ENCODE measurements at regions not wholly inside any gene's neighbourhood (a gene's known extent, or its start where the extent isn't known, plus 50 kb on each side); places are given as distances from the start of the nearest gene placed in this dataset.

DNA sequence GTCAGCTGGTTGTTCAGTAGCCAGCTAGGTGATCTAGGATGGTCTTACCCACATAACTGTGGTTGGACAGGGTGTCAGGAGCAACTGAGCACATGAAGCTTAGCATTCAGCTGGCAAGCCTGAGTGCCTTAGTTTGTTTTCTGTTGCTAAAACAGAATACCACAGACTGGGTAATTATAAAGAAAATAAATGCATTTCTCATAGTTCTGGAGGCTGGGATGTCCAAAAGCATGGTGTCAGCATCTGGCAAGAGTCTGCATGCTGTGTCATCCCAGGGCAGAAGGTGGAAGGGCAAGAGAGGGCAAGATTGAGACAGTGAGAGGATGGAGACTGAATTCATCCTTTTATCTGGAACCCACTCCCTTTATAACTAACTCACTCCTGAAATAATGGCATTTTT is 921.5 kb downstream of the TLE4 start:
- Histone ChIP-seq H2BK12ac (ENCODE audit: low read length in 2 of 2) (no peak overlapping the region), H3K79me1 (replicated peaks; ENCODE audit: low read length, poor library complexity, severe bottlenecking) (no peaks in the 10 kb centered on the region), H4K91ac (ENCODE audit: low read length) (no peak overlapping the region), H3K4me1 (ENCODE audit: control insufficient read depth, insufficient read depth, low read depth, low read length) (no peaks in the 10 kb centered on the region), H3K9ac (ENCODE audit: low read length) (no peak overlapping the region), H2AK5ac (ENCODE audit: low read length, severe bottlenecking) (no peak overlapping the region), H3K36me3 (ENCODE audit: control insufficient read depth in 1 of 2, insufficient read depth in 2 of 2, low read depth in 1 of 2, low read length in 2 of 2) (no peaks in the 10 kb centered on the region), H4K8ac (ENCODE audit: low read length) (no peak overlapping the region), H2BK15ac (ENCODE audit: low read depth, poor library complexity, severe bottlenecking) (no peak overlapping the region), H3K4ac (ENCODE audit: low read depth in 1 of 2, low read length in 2 of 2) (no peak overlapping the region), H3K14ac (ENCODE audit: low read length in 2 of 2) (no peak overlapping the region), H2BK120ac (ENCODE audit: low read depth, low read length) (no peak overlapping the region), H3K18ac (ENCODE audit: low read depth in 1 of 2, low read length in 2 of 2) (no peak overlapping the region), H3K23ac (ENCODE audit: low read length in 2 of 2) (no peak overlapping the region), H3K27ac (ENCODE audit: low read length, poor library complexity, severe bottlenecking) (no peak overlapping the region), H2AFZ (ENCODE audit: low read depth, low read length) (no peak overlapping the region), H3K9me3 (ENCODE audit: control insufficient read depth, low read length) (peaks cover 5% of the 10 kb centered on the region), H2BK5ac (ENCODE audit: low read depth, low read length, poor library complexity, severe bottlenecking) (no peak overlapping the region), H3K27me3 (ENCODE audit: control insufficient read depth in 1 of 2, insufficient read depth in 1 of 2, low read length in 2 of 2) (no peaks in the 10 kb centered on the region), H3K4me2 (ENCODE audit: low read length, poor library complexity, severe bottlenecking) (no peak overlapping the region), H3K4me3 (ENCODE audit: insufficient read depth in 1 of 2, low read depth in 1 of 2, low read length in 2 of 2) (no peak overlapping the region)
- DNase-seq: no peak

DNA sequence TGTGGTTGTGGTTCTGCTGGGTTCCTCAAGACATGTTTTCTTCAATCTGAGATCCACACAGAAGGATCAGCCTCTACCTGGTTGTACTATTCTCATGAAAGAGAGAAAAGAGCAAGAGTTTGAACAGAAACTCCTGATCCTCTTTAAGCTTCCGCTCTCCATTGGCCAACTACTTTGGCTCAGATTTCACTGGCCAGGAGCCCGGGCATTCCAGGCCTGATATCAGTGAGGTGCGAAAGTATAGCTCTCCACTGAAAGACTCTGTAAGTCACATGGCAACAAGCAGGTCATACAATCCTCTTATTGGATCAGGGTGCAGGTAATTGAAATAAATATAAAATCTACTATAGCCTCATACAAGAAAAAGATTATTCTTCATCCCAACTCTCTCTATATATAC is 920.5 kb downstream of the TLE4 start:
- H3K27me3 ChIP-seq (ENCODE audit: control insufficient read depth in 1 of 2, insufficient read depth in 1 of 2, low read length in 2 of 2): no peaks in the 10 kb centered on the region
- H3K79me1 ChIP-seq (replicated peaks; ENCODE audit: low read length, poor library complexity, severe bottlenecking): no peaks in the 10 kb centered on the region
- no peak overlapping the region for H3K4me2 ChIP-seq (ENCODE audit: low read length, poor library complexity, severe bottlenecking)
- no peak overlapping the region for H3K4me3 ChIP-seq (ENCODE audit: insufficient read depth in 1 of 2, low read depth in 1 of 2, low read length in 2 of 2)
- no peak overlapping the region for H3K27ac ChIP-seq (ENCODE audit: low read length, poor library complexity, severe bottlenecking)
- H3K18ac ChIP-seq (ENCODE audit: low read depth in 1 of 2, low read length in 2 of 2): no peak overlapping the region
- H3K9ac ChIP-seq (ENCODE audit: low read length): no peak overlapping the region
- no peak overlapping the region for H3K14ac ChIP-seq (ENCODE audit: low read length in 2 of 2)
- no peak overlapping the region for H4K8ac ChIP-seq (ENCODE audit: low read length)
- no peak overlapping the region for H4K91ac ChIP-seq (ENCODE audit: low read length)
- no peaks in the 10 kb centered on the region for H3K36me3 ChIP-seq (ENCODE audit: control insufficient read depth in 1 of 2, insufficient read depth in 2 of 2, low read depth in 1 of 2, low read length in 2 of 2)
- no peaks in the 10 kb centered on the region for H3K4me1 ChIP-seq (ENCODE audit: control insufficient read depth, insufficient read depth, low read depth, low read length)
- no peak overlapping the region for H2BK120ac ChIP-seq (ENCODE audit: low read depth, low read length)
- H2AK5ac ChIP-seq (ENCODE audit: low read length, severe bottlenecking): no peak overlapping the region
- no peak overlapping the region for H2BK15ac ChIP-seq (ENCODE audit: low read depth, poor library complexity, severe bottlenecking)
- no peak overlapping the region for H2BK12ac ChIP-seq (ENCODE audit: low read length in 2 of 2)
- no peak overlapping the region for H2AFZ ChIP-seq (ENCODE audit: low read depth, low read length)
- H3K4ac ChIP-seq (ENCODE audit: low read depth in 1 of 2, low read length in 2 of 2): no peak overlapping the region
- no peak overlapping the region for H2BK5ac ChIP-seq (ENCODE audit: low read depth, low read length, poor library complexity, severe bottlenecking)
- WGBS: 69% methylated on average over 2 of the region's 3 CpGs
- DNase-seq: no peak
- no peak overlapping the region for H3K23ac ChIP-seq (ENCODE audit: low read length in 2 of 2)
- H3K9me3 ChIP-seq (ENCODE audit: control insufficient read depth, low read length): peaks cover 5% of the 10 kb centered on the region

DNA sequence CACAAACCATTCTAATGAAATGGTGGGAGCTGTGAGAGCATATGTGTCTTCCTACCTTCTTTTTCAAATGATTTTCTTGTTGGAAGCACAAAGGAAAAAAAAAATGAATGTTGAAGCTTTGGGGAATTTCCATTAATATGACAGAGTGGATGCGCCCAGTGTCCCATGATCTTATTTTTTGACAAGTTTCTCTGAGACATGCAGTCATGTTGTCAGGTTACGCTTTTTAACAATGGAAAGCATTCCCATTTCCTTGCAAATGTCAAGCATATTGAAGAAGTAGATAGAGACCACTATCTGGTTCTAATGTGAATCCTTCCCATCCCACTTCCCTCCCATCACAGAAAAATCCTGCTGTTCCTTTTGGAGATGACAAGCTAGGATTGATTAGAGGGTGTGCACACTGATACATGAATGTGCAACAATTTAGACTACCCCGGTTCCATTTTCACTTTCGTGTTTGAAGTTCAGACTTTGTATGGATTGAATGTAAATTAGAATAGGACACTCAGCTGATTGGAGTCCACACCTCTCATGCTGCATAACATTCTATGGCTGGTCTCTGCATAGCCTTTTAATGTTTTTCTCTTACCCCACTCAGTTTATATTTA is 919.4 kb downstream of the TLE4 start:
- H3K4ac ChIP-seq (ENCODE audit: low read depth in 1 of 2, low read length in 2 of 2): no peak overlapping the region
- H2BK120ac ChIP-seq (ENCODE audit: low read depth, low read length): no peak overlapping the region
- no peaks in the 10 kb centered on the region for H3K36me3 ChIP-seq (ENCODE audit: control insufficient read depth in 1 of 2, insufficient read depth in 2 of 2, low read depth in 1 of 2, low read length in 2 of 2)
- H2BK15ac ChIP-seq (ENCODE audit: low read depth, poor library complexity, severe bottlenecking): no peak overlapping the region
- no peaks in the 10 kb centered on the region for H3K27me3 ChIP-seq (ENCODE audit: control insufficient read depth in 1 of 2, insufficient read depth in 1 of 2, low read length in 2 of 2)
- H3K14ac ChIP-seq (ENCODE audit: low read length in 2 of 2): no peak overlapping the region
- H2AK5ac ChIP-seq (ENCODE audit: low read length, severe bottlenecking): no peak overlapping the region
- H3K9me3 ChIP-seq (ENCODE audit: control insufficient read depth, low read length): peaks cover 5% of the 10 kb centered on the region
- no peak overlapping the region for H3K4me3 ChIP-seq (ENCODE audit: insufficient read depth in 1 of 2, low read depth in 1 of 2, low read length in 2 of 2)
- no peak for DNase-seq
- H3K23ac ChIP-seq (ENCODE audit: low read length in 2 of 2): no peak overlapping the region
- no peak overlapping the region for H4K91ac ChIP-seq (ENCODE audit: low read length)
- no peak overlapping the region for H2BK5ac ChIP-seq (ENCODE audit: low read depth, low read length, poor library complexity, severe bottlenecking)
- H2BK12ac ChIP-seq (ENCODE audit: low read length in 2 of 2): no peak overlapping the region
- H3K9ac ChIP-seq (ENCODE audit: low read length): no peak overlapping the region
- no peak overlapping the region for H3K27ac ChIP-seq (ENCODE audit: low read length, poor library complexity, severe bottlenecking)
- no peaks in the 10 kb centered on the region for H3K4me1 ChIP-seq (ENCODE audit: control insufficient read depth, insufficient read depth, low read depth, low read length)
- H3K79me1 ChIP-seq (replicated peaks; ENCODE audit: low read length, poor library complexity, severe bottlenecking): no peaks in the 10 kb centered on the region
- no peak overlapping the region for H3K4me2 ChIP-seq (ENCODE audit: low read length, poor library complexity, severe bottlenecking)
- 96% methylated on average over 4 of the region's 4 CpGs for WGBS
- no peak overlapping the region for H4K8ac ChIP-seq (ENCODE audit: low read length)
- H3K18ac ChIP-seq (ENCODE audit: low read depth in 1 of 2, low read length in 2 of 2): no peak overlapping the region
- H2AFZ ChIP-seq (ENCODE audit: low read depth, low read length): no peak overlapping the region

DNA sequence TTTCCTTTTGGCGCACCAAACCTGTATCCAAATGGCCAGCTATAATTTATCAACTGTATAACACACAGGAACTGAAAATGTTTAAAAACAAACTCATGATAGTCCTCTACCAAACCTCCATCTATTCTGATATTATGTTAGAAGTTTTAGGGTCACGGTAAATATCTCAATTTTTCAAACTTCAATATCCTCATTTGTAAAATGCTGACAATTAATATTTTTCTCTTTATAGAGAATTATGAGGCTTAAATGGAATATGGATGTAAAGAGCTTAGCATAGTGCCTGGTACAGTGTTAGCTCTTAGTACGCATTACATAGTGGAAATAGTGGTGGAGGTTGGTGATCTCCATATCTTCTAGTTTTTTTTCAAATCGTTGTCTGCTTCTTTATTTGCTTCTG is 917.6 kb downstream of the TLE4 start:
- Histone ChIP-seq H3K4me3 (ENCODE audit: insufficient read depth in 1 of 2, low read depth in 1 of 2, low read length in 2 of 2) (no peak overlapping the region), H3K79me1 (replicated peaks; ENCODE audit: low read length, poor library complexity, severe bottlenecking) (no peaks in the 10 kb centered on the region), H3K9ac (ENCODE audit: low read length) (no peak overlapping the region), H3K14ac (ENCODE audit: low read length in 2 of 2) (no peak overlapping the region), H3K18ac (ENCODE audit: low read depth in 1 of 2, low read length in 2 of 2) (no peak overlapping the region), H2BK5ac (ENCODE audit: low read depth, low read length, poor library complexity, severe bottlenecking) (no peak overlapping the region), H4K91ac (ENCODE audit: low read length) (no peak overlapping the region), H3K4me1 (ENCODE audit: control insufficient read depth, insufficient read depth, low read depth, low read length) (no peaks in the 10 kb centered on the region), H3K9me3 (ENCODE audit: control insufficient read depth, low read length) (peaks cover 5% of the 10 kb centered on the region), H2AFZ (ENCODE audit: low read depth, low read length) (no peak overlapping the region), H3K23ac (ENCODE audit: low read length in 2 of 2) (no peak overlapping the region), H3K4me2 (ENCODE audit: low read length, poor library complexity, severe bottlenecking) (no peak overlapping the region), H2BK12ac (ENCODE audit: low read length in 2 of 2) (no peak overlapping the region), H3K27me3 (ENCODE audit: control insufficient read depth in 1 of 2, insufficient read depth in 1 of 2, low read length in 2 of 2) (no peaks in the 10 kb centered on the region), H2AK5ac (ENCODE audit: low read length, severe bottlenecking) (no peak overlapping the region), H2BK15ac (ENCODE audit: low read depth, poor library complexity, severe bottlenecking) (no peak overlapping the region), H3K36me3 (ENCODE audit: control insufficient read depth in 1 of 2, insufficient read depth in 2 of 2, low read depth in 1 of 2, low read length in 2 of 2) (no peaks in the 10 kb centered on the region), H4K8ac (ENCODE audit: low read length) (no peak overlapping the region), H3K27ac (ENCODE audit: low read length, poor library complexity, severe bottlenecking) (no peak overlapping the region), H3K4ac (ENCODE audit: low read depth in 1 of 2, low read length in 2 of 2) (no peak overlapping the region), H2BK120ac (ENCODE audit: low read depth, low read length) (no peak overlapping the region)
- 100% methylated on average over 2 of the region's 4 CpGs for WGBS
- no peak for DNase-seq

Measured in mesenchymal stem cell (in vitro differentiated cells and primary cell).